CD4-positive, alpha-beta T cell (primary cell): ENCODE measurements at regions not wholly inside any gene's neighbourhood (a gene's known extent, or its start where the extent isn't known, plus 50 kb on each side); places are given as distances from the start of the nearest gene placed in this dataset.

Experiments
- ATAC-seq: fragments of 200-7000 bp; cut with Tn5 transposase; one replicate; pipeline ENCODE4 v1.10.0; 2022; ENCODE audit warnings: mild to moderate bottlenecking; ENCODE audit not compliant: poor library complexity
- CTCF ChIA-PET: fragments of 350-600 bp; sonication (Branson Sonifier 250); formaldehyde crosslinking; loops from one replicate; lab custom pipeline; 2021; ENCODE audit warnings: antibody characterized with exemption, inconsistent platforms; lab: Charles Lee
- POLR2A ChIA-PET: fragments of 350-600 bp; sonication (Branson Sonifier 250); formaldehyde crosslinking; loops from one replicate; lab custom pipeline; 2021; ENCODE audit warnings: antibody characterized with exemption, inconsistent platforms; lab: Charles Lee
- DNase-seq, 14 experiments: peaks; one replicate each; pipeline ENCODE4 v3.0.0-alpha.2; 2013 to 2020; ENCODE audit warnings: mixed read lengths in 2 of 14
- H3K27ac ChIP-seq, 2 donors: one replicate each; pipeline versions ENCODE4 v1.5.1 to v1.7.0; 2013; ENCODE audit warnings: low read length in 2 of 2, low read depth in 1 of 2, mild to moderate bottlenecking in 1 of 2
- H3K27me3 ChIP-seq, 2 experiments: 1 replicate in 1 of 2; 2 replicates in 1 of 2; pipeline versions ENCODE4 v1.6.1 to v1.7.0; 2013; ENCODE audit warnings: low read length in 2 of 2, control low read depth in 1 of 2, mild to moderate bottlenecking in 1 of 2, moderate library complexity in 1 of 2; ENCODE audit not compliant: insufficient read depth in 2 of 2, control insufficient read depth in 1 of 2
- H3K36me3 ChIP-seq: one replicate; pipeline ENCODE4 v1.6.1; 2013; ENCODE audit warnings: low read length, control low read depth; ENCODE audit not compliant: insufficient read depth
- H3K4me1 ChIP-seq: one replicate; pipeline ENCODE4 v1.6.1; 2013; ENCODE audit warnings: low read length, control low read depth; ENCODE audit not compliant: insufficient read depth
- H3K4me3 ChIP-seq: one replicate; pipeline ENCODE4 v1.5.1; 2013; ENCODE audit warnings: mild to moderate bottlenecking, low read length, moderate library complexity
- H3K9me3 ChIP-seq, 2 experiments: 1 replicate in 1 of 2; 2 replicates in 1 of 2; pipeline versions ENCODE4 v1.6.1 to v1.7.0; 2013; ENCODE audit warnings: low read length in 2 of 2, mild to moderate bottlenecking in 2 of 2, control low read depth in 1 of 2, moderate library complexity in 1 of 2; ENCODE audit not compliant: control insufficient read depth in 1 of 2, insufficient read depth in 1 of 2
- H3K27ac Mint-ChIP-seq: one replicate; pipeline ENCODE4 v1.8.0; 2020; ENCODE audit warnings: mixed read lengths
- H3K27me3 Mint-ChIP-seq: one replicate; pipeline ENCODE4 v1.8.0; 2021; ENCODE audit warnings: mixed read lengths
- H3K36me3 Mint-ChIP-seq: one replicate; pipeline ENCODE4 v1.8.0; 2021; ENCODE audit warnings: low read depth, mixed read lengths
- H3K4me1 Mint-ChIP-seq: one replicate; pipeline ENCODE4 v1.8.0; 2021; ENCODE audit warnings: low read depth, mixed read lengths
- H3K4me3 Mint-ChIP-seq: one replicate; pipeline ENCODE4 v1.8.0; 2020; ENCODE audit warnings: mild to moderate bottlenecking, mixed read lengths
- H3K9me3 Mint-ChIP-seq: one replicate; pipeline ENCODE4 v1.8.0; 2020; ENCODE audit warnings: mixed read lengths
- intact Hi-C, 2 experiments: fragments of 100-400 bp; cut with DNase I in 1 of 2; cut with micrococcal nuclease in 1 of 2; formaldehyde crosslinking; loops; one replicate each; pipeline versions ENCODE4 v1.15.1 to v1.9.0; 2023 to 2025; cut with DNase I, micrococcal nuclease
- TF ChIP-seq, protein P1 (sequence below): fragments of 200-600 bp; IDR thresholded peaks from one replicate; pipeline ENCODE4 v1.8.0; 2022; ENCODE audit warnings: antibody characterized with exemption, mild to moderate bottlenecking

GRCh38 chr14:54121466-54122027 is 164.9 kb upstream of the BMP4 start:
- Mint-ChIP-seq H3K36me3 (no peaks in the 10 kb centered on the region), H3K4me1 (no peaks in the 10 kb centered on the region), H3K27me3 (peaks cover 5% of the 10 kb centered on the region), H3K4me3 (no peak overlapping the region), H3K9me3 (peaks cover 3% of the 10 kb centered on the region), H3K27ac (no peak overlapping the region)
- intact Hi-C loops: no loop called here
- ATAC-seq: no peak
- H3K4me1 ChIP-seq: no peaks in the 10 kb centered on the region
- DNase-seq: no peak
- ChIA-PET CTCF (no interaction called here), POLR2A (no interaction called here)
- H3K4me3 ChIP-seq: no peak overlapping the region
- no peaks in the 10 kb centered on the region for H3K9me3 ChIP-seq
- no peaks in the 10 kb centered on the region for H3K27me3 ChIP-seq
- H3K36me3 ChIP-seq: no peaks in the 10 kb centered on the region
- no peak overlapping the region for H3K27ac ChIP-seq
- TF ChIP-seq, protein P1, sequence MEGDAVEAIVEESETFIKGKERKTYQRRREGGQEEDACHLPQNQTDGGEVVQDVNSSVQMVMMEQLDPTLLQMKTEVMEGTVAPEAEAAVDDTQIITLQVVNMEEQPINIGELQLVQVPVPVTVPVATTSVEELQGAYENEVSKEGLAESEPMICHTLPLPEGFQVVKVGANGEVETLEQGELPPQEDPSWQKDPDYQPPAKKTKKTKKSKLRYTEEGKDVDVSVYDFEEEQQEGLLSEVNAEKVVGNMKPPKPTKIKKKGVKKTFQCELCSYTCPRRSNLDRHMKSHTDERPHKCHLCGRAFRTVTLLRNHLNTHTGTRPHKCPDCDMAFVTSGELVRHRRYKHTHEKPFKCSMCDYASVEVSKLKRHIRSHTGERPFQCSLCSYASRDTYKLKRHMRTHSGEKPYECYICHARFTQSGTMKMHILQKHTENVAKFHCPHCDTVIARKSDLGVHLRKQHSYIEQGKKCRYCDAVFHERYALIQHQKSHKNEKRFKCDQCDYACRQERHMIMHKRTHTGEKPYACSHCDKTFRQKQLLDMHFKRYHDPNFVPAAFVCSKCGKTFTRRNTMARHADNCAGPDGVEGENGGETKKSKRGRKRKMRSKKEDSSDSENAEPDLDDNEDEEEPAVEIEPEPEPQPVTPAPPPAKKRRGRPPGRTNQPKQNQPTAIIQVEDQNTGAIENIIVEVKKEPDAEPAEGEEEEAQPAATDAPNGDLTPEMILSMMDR: no peak

DNA sequence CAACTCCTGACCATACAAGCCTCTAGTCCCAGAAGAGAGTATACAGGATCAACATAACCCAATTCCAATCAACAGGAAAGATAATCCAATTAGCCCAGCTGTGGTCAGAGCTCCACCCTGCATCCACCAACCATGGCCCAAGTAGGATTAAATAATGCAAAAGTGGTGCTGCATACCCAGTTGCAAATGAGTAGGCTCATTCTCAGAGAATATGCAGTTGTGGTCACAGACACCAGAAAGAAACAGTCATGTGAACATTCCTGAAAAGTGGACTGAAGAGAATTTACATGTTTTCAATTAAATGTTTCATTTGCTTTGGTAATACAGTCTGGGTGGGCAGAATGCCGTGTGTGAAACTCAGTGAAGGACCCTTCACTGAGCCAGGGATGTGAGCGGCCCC is 167.2 kb upstream of the BMP4 start:
- ChIA-PET CTCF (no interaction called here), POLR2A (no interaction called here)
- H3K9me3 Mint-ChIP-seq: peaks cover 3% of the 10 kb centered on the region
- H3K36me3 ChIP-seq: no peaks in the 10 kb centered on the region
- no peak overlapping the region for H3K4me3 Mint-ChIP-seq
- no peaks in the 10 kb centered on the region for H3K9me3 ChIP-seq
- H3K36me3 Mint-ChIP-seq: no peaks in the 10 kb centered on the region
- ATAC-seq (no peak), DNase-seq (no peak)
- intact Hi-C loops: no loop called here
- H3K27ac Mint-ChIP-seq: no peak overlapping the region
- no peak overlapping the region for H3K27ac ChIP-seq
- H3K27me3 Mint-ChIP-seq: peaks cover 5% of the 10 kb centered on the region
- no peaks in the 10 kb centered on the region for H3K4me1 Mint-ChIP-seq
- H3K4me3 ChIP-seq: no peak overlapping the region
- H3K4me1 ChIP-seq: no peaks in the 10 kb centered on the region
- no peaks in the 10 kb centered on the region for H3K27me3 ChIP-seq
- TF ChIP-seq, protein P1: no peak

DNA sequence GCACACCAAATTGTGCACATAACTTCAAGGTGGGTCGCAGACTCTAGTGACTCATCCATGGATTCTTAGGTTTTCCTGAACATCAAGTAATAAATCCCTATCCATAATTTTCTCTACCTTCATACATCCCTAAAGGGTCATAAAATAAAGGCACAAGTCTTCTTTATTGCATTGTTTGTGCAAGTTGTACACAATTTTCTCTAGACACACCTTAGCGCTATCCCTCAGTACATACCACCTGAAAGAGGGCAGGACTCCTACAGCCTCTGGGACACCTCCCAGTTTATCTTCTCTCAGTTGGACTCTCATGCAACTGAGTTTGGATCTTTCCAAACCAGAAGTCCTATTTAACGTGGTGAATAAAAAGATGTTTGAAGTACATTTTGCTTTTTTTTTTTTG is 168.5 kb upstream of the BMP4 start:
- ChIA-PET CTCF (no interaction called here), POLR2A (no interaction called here)
- no peak overlapping the region for H3K4me3 ChIP-seq
- no peak for DNase-seq
- peaks cover 3% of the 10 kb centered on the region for H3K9me3 Mint-ChIP-seq
- no peak overlapping the region for H3K27ac Mint-ChIP-seq
- peaks cover 5% of the 10 kb centered on the region for H3K27me3 Mint-ChIP-seq
- intact Hi-C loops: no loop called here
- no peaks in the 10 kb centered on the region for H3K9me3 ChIP-seq
- H3K4me1 Mint-ChIP-seq: no peaks in the 10 kb centered on the region
- ATAC-seq: no peak
- H3K36me3 Mint-ChIP-seq: no peaks in the 10 kb centered on the region
- H3K36me3 ChIP-seq: no peaks in the 10 kb centered on the region
- no peaks in the 10 kb centered on the region for H3K4me1 ChIP-seq
- no peak overlapping the region for H3K4me3 Mint-ChIP-seq
- TF ChIP-seq, protein P1: no peak
- no peak overlapping the region for H3K27ac ChIP-seq
- no peaks in the 10 kb centered on the region for H3K27me3 ChIP-seq
